ENCODE measurements at regions not wholly inside any gene's neighbourhood (a gene's known extent, or its start where the extent isn't known, plus 50 kb on each side); places are given as distances from the start of the nearest gene placed in this dataset.

DNA sequence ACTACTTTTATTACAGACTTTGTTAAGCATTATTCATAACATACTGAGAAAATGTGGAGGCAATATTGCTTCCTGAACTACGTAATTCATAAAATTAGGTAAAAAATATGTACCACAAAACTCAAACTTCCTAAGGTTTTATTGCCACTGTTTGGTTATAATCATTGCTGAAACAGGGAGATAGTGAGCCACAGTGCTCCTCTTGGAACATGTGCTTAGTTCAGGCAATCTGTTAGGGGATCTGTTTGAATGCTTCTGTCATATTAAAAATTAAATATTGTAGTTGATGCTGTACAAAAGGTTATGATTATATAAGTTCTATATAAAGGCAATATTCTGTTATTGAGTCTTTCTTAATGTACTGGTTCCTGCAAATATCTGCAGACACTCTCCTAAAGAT lies 480.7 kb downstream of the GRXCR1 start:
- no peak for TF ChIP-seq GABPA (IDR thresholded peaks at IDR 0.05; ENCODE audit: low read depth)
- TF ChIP-seq NBN (IDR thresholded peaks at IDR 0.05): no peak
- TF ChIP-seq ASH2L (IDR thresholded peaks at IDR 0.05; ENCODE audit: borderline replicate concordance, low read depth): no peak
- TF ChIP-seq, protein P1, sequence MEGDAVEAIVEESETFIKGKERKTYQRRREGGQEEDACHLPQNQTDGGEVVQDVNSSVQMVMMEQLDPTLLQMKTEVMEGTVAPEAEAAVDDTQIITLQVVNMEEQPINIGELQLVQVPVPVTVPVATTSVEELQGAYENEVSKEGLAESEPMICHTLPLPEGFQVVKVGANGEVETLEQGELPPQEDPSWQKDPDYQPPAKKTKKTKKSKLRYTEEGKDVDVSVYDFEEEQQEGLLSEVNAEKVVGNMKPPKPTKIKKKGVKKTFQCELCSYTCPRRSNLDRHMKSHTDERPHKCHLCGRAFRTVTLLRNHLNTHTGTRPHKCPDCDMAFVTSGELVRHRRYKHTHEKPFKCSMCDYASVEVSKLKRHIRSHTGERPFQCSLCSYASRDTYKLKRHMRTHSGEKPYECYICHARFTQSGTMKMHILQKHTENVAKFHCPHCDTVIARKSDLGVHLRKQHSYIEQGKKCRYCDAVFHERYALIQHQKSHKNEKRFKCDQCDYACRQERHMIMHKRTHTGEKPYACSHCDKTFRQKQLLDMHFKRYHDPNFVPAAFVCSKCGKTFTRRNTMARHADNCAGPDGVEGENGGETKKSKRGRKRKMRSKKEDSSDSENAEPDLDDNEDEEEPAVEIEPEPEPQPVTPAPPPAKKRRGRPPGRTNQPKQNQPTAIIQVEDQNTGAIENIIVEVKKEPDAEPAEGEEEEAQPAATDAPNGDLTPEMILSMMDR (IDR thresholded peaks at IDR 0.05 in 2 of 3, conservative IDR thresholded peaks at IDR 0.05 in 1 of 3; ENCODE audit: control insufficient read depth in 2 of 3, extremely low read depth in 1 of 3, insufficient read depth in 1 of 3, low read depth in 3 of 3, low read length in 3 of 3): no peak
- TF ChIP-seq HDAC2 (IDR thresholded peaks at IDR 0.05): no peak
- TF ChIP-seq RCOR1 (conservative IDR thresholded peaks at IDR 0.05; ENCODE audit: low read depth, low read length): no peak

Data from GM12878 (cell line).